Epithelial cell of esophagus (primary cell): ENCODE measurements at regions not wholly inside any gene's neighbourhood (a gene's known extent, or its start where the extent isn't known, plus 50 kb on each side); places are given as distances from the start of the nearest gene placed in this dataset.

ENCODE experiments used
- DNase-seq: peaks from one replicate; pipeline ENCODE4 v3.0.0; 2010; ENCODE audit warnings: low read depth
- H3K4me3 ChIP-seq: 2 replicates; pipeline ENCODE4 v1.5.1; 2011; ENCODE audit warnings: mild to moderate bottlenecking, low read length, control low read depth
- TF ChIP-seq, protein P1 (sequence below): IDR thresholded peaks from 2 replicates; pipeline ENCODE4 v1.5.1; 2011; ENCODE audit warnings: low read depth, mild to moderate bottlenecking, low read length, control low read depth, inconsistent platforms; ENCODE audit not compliant: insufficient read depth; ENCODE audit errors: missing control alignments

DNA sequence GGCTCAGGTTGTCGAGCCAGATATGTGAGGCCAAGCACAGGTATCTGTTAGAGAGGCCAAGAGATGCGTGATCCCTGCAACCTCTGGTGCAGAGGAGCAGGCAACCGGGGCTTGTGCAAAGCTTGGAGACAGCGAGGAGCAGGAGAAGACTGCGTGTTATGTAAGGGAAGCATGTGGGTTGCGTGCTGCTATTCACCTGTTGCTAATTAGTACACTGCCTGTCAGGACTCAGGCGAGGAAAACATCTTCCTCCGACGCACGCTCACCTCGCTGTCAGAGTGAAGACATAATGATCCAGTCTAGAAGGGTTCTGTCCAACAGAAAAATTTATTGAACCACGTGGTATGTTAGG lies 102.5 kb downstream of the HNRNPLL start:
- no peak for DNase-seq
- H3K4me3 ChIP-seq = no peak overlapping the region
- TF ChIP-seq, protein P1, sequence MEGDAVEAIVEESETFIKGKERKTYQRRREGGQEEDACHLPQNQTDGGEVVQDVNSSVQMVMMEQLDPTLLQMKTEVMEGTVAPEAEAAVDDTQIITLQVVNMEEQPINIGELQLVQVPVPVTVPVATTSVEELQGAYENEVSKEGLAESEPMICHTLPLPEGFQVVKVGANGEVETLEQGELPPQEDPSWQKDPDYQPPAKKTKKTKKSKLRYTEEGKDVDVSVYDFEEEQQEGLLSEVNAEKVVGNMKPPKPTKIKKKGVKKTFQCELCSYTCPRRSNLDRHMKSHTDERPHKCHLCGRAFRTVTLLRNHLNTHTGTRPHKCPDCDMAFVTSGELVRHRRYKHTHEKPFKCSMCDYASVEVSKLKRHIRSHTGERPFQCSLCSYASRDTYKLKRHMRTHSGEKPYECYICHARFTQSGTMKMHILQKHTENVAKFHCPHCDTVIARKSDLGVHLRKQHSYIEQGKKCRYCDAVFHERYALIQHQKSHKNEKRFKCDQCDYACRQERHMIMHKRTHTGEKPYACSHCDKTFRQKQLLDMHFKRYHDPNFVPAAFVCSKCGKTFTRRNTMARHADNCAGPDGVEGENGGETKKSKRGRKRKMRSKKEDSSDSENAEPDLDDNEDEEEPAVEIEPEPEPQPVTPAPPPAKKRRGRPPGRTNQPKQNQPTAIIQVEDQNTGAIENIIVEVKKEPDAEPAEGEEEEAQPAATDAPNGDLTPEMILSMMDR = no peak

- DNase-seq = no peak
- TF ChIP-seq, protein P1 = no peak
- H3K4me3 ChIP-seq = no peak overlapping the region
These were observed 103.0 kb downstream of the HNRNPLL start for GRCh38 chr2:38499548-38500282.

DNA sequence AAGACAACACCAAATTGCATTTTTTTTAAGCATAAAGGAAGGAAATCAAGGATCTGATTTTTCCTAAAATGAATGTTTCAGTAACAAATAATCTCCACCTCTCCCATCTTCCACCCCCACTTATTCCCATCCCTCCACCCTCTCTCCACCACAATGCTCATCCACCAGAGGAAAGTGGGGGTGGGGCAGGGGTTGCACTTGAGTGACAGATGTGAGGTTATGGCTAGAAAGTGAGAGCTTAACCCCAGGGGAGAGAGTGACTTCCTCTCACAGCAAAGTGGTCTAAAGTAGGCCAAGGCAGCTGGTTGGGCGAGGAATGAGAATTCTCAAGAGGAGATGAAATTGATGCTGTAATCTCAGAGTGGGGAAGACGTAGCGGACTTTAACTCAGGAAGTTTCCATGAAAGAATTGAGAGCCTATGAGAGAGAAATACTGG lies 104.7 kb downstream of the HNRNPLL start:
- no peak overlapping the region for H3K4me3 ChIP-seq
- no peak for DNase-seq
- TF ChIP-seq, protein P1 = no peak

DNA sequence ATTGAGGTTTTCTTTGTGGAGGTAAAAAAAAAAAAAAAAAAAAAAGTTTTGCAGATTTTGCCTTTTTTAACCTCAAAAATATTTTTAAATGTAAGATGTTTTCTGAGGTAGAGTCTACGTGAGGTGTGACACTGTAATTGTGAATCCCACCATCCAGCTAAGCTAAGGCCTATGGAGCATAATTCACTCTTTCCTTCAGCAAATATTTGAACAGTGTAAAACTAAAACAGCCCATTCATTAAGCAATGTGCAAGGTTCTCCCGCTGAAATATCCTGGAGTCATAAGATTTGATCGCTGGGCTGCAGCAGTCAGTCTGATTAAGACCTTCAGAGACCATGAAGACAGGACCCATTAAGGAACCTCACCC lies 105.1 kb downstream of the HNRNPLL start:
- H3K4me3 ChIP-seq = no peak overlapping the region
- TF ChIP-seq, protein P1 = no peak
- no peak for DNase-seq

GRCh38 chr2:38496927-38497669 lies 105.6 kb downstream of the HNRNPLL start:
- peak; percentile 19 for DNase-seq
- TF ChIP-seq, protein P1 = no peak
- H3K4me3 ChIP-seq = no peak overlapping the region

- DNase-seq = no peak
- H3K4me3 ChIP-seq = no peak overlapping the region
- TF ChIP-seq, protein P1 = no peak
These were observed 106.8 kb downstream of the HNRNPLL start for GRCh38 chr2:38495880-38496279.
